OCI-M2 (cell line): ENCODE measurements at regions not wholly inside any gene's neighbourhood (a gene's known extent, or its start where the extent isn't known, plus 50 kb on each side); places are given as distances from the start of the nearest gene placed in this dataset.

Experiments used
- DNase-seq: peaks from one replicate; lab custom pipeline; 2025; ENCODE audit not compliant: unreplicated experiment; lab: John Stamatoyannopoulos, UW

DNA sequence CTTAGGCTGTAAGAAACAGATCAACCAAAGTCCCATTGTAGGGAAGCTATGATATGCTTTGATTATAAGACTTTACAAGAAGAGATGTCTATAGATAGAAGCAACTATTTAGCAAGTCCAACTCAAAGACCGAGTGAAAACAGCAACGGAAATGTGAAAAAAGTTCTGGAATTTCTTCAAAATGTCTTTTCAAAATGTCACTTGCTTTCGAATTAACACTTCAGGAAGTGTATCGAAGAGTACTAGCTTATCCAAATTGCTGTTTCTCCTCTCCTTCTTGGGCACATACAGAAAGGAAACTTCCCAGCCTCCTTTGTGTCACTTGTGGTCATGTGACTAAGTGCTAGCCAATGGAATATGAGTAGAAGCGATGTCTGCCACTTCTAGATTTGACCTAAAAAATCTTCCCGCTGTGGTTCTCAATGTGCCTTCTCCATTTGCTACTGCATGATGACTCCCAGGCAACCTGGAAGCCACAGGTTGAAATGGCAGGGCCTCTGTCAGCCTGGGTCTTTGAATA, 89.9 kb downstream of the TSEN15 start:
- DNase-seq: no peak

GRCh38 chr1:184143449-184143848, 91.9 kb downstream of the TSEN15 start:
- DNase-seq: no peak

DNA sequence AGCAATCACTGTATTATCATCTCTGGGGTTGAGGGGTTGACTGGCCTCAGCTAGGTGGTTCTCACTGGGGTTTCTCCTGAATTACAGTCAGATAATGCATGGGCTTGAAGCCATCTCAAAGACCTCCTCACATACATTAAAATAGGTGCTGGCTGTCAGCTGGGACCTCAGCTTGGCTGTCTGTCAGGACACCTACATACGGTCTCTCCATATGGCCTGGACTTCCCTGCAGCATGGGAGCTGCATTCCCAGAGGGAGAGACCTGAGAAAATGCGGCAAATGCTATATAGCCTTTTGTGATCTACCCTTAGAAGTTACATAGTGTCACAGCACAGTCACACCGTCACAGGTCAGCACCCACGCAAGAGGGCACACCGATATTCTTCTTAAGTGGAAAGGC, 93.6 kb downstream of the TSEN15 start:
- no peak for DNase-seq

GRCh38 chr1:184146202-184146601, 94.7 kb downstream of the TSEN15 start:
- DNase-seq: no peak

GRCh38 chr1:184150776-184151531, 99.4 kb downstream of the TSEN15 start:
- no peak for DNase-seq

GRCh38 chr1:184152434-184152898, 100.9 kb downstream of the TSEN15 start:
- DNase-seq: no peak

- no peak for DNase-seq
Measured at GRCh38 chr1:184152974-184153373, 101.4 kb downstream of the TSEN15 start.

- no peak for DNase-seq
Measured at GRCh38 chr1:184153731-184154130, 102.2 kb downstream of the TSEN15 start.

- DNase-seq: no peak
Measured at GRCh38 chr1:184156521-184157393, 105.2 kb downstream of the TSEN15 start.

- no peak for DNase-seq
Measured at GRCh38 chr1:184157394-184157742, 105.8 kb downstream of the TSEN15 start.

GRCh38 chr1:184158896-184159681, 107.6 kb downstream of the TSEN15 start:
- no peak for DNase-seq

GRCh38 chr1:184160236-184160635, 108.7 kb downstream of the TSEN15 start:
- no peak for DNase-seq

DNA sequence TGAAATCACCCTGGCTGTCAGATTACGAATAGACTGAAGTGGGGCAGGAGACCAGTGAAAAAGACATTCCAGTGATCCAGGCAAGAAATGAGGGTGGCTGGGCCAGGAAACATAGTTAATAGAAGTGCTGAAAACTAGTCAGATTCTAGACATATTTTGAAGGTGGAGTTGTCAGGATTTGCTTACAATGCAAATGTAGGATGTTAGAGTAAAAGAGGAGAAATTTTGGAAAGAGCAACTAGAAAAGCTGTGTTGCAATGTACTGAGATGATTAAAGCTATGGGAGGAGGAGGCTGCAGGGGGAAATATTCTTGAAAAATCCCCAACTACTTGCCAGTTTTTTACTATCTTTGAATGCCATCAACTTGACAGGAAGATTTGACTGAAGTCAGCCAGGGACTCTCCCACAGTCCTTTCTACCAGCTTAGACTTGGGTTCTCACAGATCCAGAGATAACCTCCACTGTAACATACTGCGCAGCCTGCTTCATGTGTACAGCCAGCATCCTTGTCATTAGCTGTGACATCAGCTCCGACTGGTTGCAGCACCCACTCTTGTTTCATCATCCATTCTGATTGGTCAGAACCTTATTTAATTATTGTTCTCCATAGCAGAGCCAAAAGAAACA, 109.7 kb downstream of the TSEN15 start:
- no peak for DNase-seq

DNA sequence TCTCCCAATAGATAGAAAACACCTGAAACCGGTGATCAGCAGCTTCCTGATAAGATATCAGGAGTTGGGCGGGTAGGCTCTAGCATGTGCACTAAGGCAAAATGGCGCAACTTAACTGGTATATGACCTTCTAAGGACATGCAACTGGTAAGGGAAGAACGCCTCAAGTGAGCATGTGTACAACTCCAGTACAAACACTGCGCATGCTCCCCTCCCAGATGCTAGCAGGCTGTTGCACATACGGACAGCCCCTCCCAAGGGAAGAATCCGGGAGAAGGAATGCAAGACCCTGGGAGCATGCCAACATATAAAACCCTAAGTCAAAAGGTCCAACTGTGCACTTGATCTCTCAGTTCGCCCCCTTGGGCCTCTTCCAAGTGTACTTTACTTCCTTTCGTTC, 110.8 kb downstream of the TSEN15 start:
- DNase-seq: no peak

- DNase-seq: no peak
Measured at GRCh38 chr1:184163674-184164465, 112.3 kb downstream of the TSEN15 start.

GRCh38 chr1:184164536-184164935, 113.0 kb downstream of the TSEN15 start:
- no peak for DNase-seq

GRCh38 chr1:184166485-184166884, 115.0 kb downstream of the TSEN15 start:
- no peak for DNase-seq

DNA sequence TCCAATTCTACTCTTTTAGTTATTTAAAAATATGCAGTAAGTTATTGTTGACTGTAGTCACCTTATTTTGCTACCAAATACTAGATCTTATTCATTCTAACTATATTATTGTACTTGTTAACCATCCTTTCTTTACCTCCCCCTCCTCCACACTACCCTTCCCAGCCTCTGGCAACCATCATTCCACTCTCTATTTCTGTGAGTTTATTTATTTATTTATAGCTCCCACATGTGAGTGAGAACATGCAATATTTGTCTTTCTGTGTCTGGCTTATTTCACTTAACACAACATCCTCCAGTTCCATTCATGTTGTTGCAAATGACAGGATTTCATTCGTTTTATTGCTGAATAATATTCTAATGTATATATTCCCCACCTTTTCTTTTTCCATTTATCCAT, 115.8 kb downstream of the TSEN15 start:
- no peak for DNase-seq

- no peak for DNase-seq
Measured at GRCh38 chr1:184170719-184171118, 119.2 kb downstream of the TSEN15 start.

DNA sequence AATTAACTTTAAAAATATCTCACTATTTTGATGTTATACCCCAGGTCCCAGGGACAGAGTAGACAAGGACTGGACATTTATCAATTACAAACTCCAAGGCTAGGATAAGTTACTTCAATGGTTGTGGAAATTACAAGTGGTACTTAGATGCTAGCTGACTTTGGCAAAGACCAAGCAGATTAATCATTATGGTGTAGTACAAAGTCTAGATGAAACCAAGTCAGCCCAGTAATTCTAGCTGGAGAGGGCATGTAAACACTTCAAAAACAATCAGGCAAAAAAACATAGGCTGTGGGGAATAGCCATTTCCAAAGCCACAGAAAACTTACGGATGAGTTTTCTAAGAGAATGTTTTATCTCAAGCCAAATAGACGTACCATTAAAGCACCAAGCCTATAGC, 124.5 kb downstream of the TSEN15 start:
- DNase-seq: no peak
